Chondrocyte (in vitro differentiated cells): ENCODE measurements at regions not wholly inside any gene's neighbourhood (a gene's known extent, or its start where the extent isn't known, plus 50 kb on each side); places are given as distances from the start of the nearest gene placed in this dataset.
A peak's percentile ranks its signal among the peaks of the same experiment; 100 is the strongest.

ENCODE experiments used
- DNase-seq: peaks from one replicate; pipeline ENCODE4 v3.0.0; 2021; ENCODE audit warnings: mixed read lengths, low spot score
- H3K27ac Mint-ChIP-seq: one replicate; pipeline ENCODE4 v1.8.0; 2021; ENCODE audit warnings: mild to moderate bottlenecking, moderate library complexity, mixed read lengths; ENCODE audit not compliant: unreplicated experiment
- H3K27me3 Mint-ChIP-seq: 2 replicates; pipeline ENCODE4 v1.8.0; 2021; ENCODE audit warnings: low read depth, mixed read lengths
- H3K36me3 Mint-ChIP-seq: 2 replicates; pipeline ENCODE4 v1.8.0; 2021; ENCODE audit warnings: low read depth, mixed read lengths
- H3K4me1 Mint-ChIP-seq: 2 replicates; pipeline ENCODE4 v1.8.0; 2021; ENCODE audit warnings: low read depth, mild to moderate bottlenecking, mixed read lengths
- H3K4me3 Mint-ChIP-seq: one replicate; pipeline ENCODE4 v1.8.0; 2021; ENCODE audit warnings: mild to moderate bottlenecking, moderate library complexity, mixed read lengths; ENCODE audit not compliant: unreplicated experiment
- H3K9me3 Mint-ChIP-seq: 2 replicates; pipeline ENCODE4 v1.8.0; 2021; ENCODE audit warnings: low read depth, mixed read lengths
- TF ChIP-seq, protein P1 (sequence below): fragments of 200-600 bp; sonication (generic); IDR thresholded peaks from 2 replicates; pipeline ENCODE4 v1.5.0; 2021; ENCODE audit warnings: antibody characterized with exemption, mild to moderate bottlenecking, moderate library complexity

DNA sequence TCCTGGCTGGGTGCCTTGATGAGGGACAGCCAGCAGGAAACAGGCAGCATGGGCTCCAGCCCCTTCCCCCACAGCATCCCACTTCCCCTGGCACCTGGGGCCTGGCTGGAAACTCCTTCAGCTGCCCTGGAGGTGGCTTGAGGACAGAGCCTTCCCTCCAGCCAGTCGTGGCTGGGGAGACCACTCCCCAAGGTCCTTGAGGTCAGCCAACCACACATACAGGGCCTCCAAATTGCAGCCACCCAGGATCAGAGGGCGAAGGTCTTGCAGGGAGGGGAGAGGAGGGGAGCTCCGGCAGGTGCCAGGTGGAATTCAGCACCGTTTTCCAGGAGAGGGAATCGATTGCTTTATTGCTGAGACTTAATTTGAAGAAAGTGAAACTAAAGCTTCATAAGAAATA is 280.4 kb downstream of the PBX3 start:
- Mint-ChIP-seq H3K9me3 (no peaks in the 10 kb centered on the region), H3K4me3 (no peak overlapping the region), H3K27ac (no peak overlapping the region), H3K27me3 (peaks cover 26% of the 10 kb centered on the region), H3K4me1 (no peaks in the 10 kb centered on the region), H3K36me3 (no peaks in the 10 kb centered on the region)
- TF ChIP-seq, protein P1, sequence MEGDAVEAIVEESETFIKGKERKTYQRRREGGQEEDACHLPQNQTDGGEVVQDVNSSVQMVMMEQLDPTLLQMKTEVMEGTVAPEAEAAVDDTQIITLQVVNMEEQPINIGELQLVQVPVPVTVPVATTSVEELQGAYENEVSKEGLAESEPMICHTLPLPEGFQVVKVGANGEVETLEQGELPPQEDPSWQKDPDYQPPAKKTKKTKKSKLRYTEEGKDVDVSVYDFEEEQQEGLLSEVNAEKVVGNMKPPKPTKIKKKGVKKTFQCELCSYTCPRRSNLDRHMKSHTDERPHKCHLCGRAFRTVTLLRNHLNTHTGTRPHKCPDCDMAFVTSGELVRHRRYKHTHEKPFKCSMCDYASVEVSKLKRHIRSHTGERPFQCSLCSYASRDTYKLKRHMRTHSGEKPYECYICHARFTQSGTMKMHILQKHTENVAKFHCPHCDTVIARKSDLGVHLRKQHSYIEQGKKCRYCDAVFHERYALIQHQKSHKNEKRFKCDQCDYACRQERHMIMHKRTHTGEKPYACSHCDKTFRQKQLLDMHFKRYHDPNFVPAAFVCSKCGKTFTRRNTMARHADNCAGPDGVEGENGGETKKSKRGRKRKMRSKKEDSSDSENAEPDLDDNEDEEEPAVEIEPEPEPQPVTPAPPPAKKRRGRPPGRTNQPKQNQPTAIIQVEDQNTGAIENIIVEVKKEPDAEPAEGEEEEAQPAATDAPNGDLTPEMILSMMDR, result no peak
- DNase-seq, result peak; percentile 77

DNA sequence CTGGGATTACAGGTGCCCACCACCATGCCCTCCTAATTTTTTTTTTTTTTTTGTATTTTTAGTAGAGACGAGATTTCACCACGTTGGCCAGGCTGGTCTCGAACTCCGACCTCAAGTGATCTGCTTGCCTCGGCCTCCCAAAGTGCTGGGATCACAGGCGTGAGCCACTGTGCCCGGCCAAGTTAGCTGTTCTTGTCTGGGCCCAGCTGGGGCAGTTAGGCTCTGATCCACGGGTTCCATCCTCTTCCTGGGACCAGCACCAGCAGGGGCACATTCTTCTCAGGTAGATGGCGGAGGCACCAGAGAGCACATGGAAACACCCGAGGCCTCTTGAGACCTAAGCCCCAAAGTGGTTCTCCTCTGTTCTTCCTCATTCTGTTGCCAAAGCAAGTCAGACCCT is 281.6 kb downstream of the PBX3 start:
- Mint-ChIP-seq H3K4me1 (no peaks in the 10 kb centered on the region), H3K27ac (no peak overlapping the region), H3K36me3 (no peaks in the 10 kb centered on the region), H3K9me3 (no peaks in the 10 kb centered on the region), H3K27me3 (peaks cover 22% of the 10 kb centered on the region), H3K4me3 (no peak overlapping the region)
- peak; percentile 47 for DNase-seq
- TF ChIP-seq, protein P1, result no peak

DNA sequence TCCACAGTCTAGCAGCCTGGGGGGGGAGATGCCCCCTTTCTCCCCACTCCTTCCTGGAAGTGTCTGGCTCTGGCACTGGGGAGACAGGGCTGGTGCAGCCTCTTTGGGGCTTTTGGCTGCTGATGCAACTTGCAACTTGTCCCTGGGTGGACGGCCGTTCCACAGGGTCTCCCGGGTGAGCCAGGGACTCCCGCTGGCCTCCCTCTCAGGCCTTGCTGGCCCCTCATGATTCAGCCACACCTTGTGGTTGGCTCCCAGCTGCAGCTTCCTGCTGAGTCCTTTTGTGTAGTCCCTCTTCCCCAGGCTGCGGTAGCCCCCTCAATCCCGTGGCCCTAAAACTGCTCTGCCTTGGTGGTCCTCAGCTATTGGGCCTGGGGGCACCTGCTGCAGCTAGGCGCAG is 283.5 kb downstream of the PBX3 start:
- no peak overlapping the region for H3K4me3 Mint-ChIP-seq
- peak; percentile 79 for DNase-seq
- no peaks in the 10 kb centered on the region for H3K9me3 Mint-ChIP-seq
- H3K36me3 Mint-ChIP-seq, result no peaks in the 10 kb centered on the region
- H3K4me1 Mint-ChIP-seq, result no peaks in the 10 kb centered on the region
- TF ChIP-seq, protein P1, result no peak
- H3K27me3 Mint-ChIP-seq, result peaks cover 23% of the 10 kb centered on the region
- H3K27ac Mint-ChIP-seq, result no peak overlapping the region

DNA sequence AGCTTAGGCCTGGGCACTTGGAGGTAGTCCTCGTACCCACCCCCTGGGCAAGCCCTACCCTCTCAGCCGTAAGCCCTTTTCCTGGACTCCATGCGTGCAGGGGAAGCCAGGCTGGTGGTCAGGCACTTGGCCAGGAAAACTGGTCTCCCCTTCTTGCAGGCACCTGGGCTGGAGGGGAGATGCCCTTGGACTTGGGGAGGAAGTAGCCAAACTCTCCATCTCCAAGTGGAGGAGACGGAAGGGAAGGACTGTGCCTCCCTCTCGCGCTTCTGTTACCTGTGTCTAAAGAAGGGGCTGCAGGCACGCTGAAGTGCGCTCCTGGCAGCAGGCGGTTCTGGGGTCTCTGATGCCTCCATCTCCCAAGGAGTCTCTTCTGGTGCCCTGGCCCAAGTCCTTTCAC is 283.9 kb downstream of the PBX3 start:
- Mint-ChIP-seq H3K27ac (no peak overlapping the region), H3K27me3 (peaks cover 24% of the 10 kb centered on the region), H3K36me3 (no peaks in the 10 kb centered on the region), H3K9me3 (no peaks in the 10 kb centered on the region), H3K4me3 (no peak overlapping the region), H3K4me1 (no peaks in the 10 kb centered on the region)
- TF ChIP-seq, protein P1, result no peak
- DNase-seq, result peak; percentile 75

DNA sequence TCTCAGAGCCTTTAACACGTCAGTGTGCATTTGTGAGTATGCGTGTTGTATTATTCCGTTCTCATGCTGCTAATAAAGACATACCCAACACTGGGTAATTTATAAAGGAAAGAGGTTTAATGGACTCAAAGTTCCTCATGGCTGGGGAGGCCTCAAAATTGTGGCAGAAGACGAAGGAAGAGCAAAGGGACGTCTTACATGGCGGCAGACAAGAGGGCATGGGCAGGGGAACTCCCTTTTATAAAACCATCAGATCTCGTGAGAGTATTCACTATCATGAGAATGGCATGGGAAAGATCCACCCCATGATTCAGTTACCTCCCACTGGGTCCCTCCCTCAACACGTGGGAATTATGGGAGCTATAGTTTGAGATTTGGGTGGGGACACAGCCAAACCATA is 285.0 kb downstream of the PBX3 start:
- H3K4me1 Mint-ChIP-seq, result no peaks in the 10 kb centered on the region
- no peak overlapping the region for H3K27ac Mint-ChIP-seq
- TF ChIP-seq, protein P1, result no peak
- peaks cover 17% of the 10 kb centered on the region for H3K27me3 Mint-ChIP-seq
- H3K36me3 Mint-ChIP-seq, result no peaks in the 10 kb centered on the region
- no peaks in the 10 kb centered on the region for H3K9me3 Mint-ChIP-seq
- no peak overlapping the region for H3K4me3 Mint-ChIP-seq
- DNase-seq, result no peak
